CMK (cell line): ENCODE measurements at regions not wholly inside any gene's neighbourhood (a gene's known extent, or its start where the extent isn't known, plus 50 kb on each side); places are given as distances from the start of the nearest gene placed in this dataset.

Source experiments
- DNase-seq: peaks from one replicate; pipeline ENCODE4 v3.0.0-alpha.2; 2010; ENCODE audit warnings: low read depth

- DNase-seq, result no peak
Measured at GRCh38 chr15:91473894-91474545, 374.0 kb downstream of the SV2B start.

GRCh38 chr15:91476861-91477260 lies 376.6 kb upstream of the SLCO3A1 start:
- no peak for DNase-seq

- peak; percentile 87 for DNase-seq
Measured at GRCh38 chr15:91478717-91479191, 374.8 kb upstream of the SLCO3A1 start.

- no peak for DNase-seq
Measured at GRCh38 chr15:91480426-91480825, 373.1 kb upstream of the SLCO3A1 start.

- DNase-seq, result no peak
Measured at GRCh38 chr15:91482799-91483198, 370.7 kb upstream of the SLCO3A1 start.

GRCh38 chr15:91484141-91484540 lies 369.4 kb upstream of the SLCO3A1 start:
- DNase-seq, result no peak

GRCh38 chr15:91488452-91488851 lies 365.1 kb upstream of the SLCO3A1 start:
- DNase-seq, result no peak

- DNase-seq, result no peak
Measured at GRCh38 chr15:91490211-91490610, 363.3 kb upstream of the SLCO3A1 start.

GRCh38 chr15:91491101-91491950 lies 362.2 kb upstream of the SLCO3A1 start:
- DNase-seq, result no peak

GRCh38 chr15:91496754-91497691 lies 356.5 kb upstream of the SLCO3A1 start:
- no peak for DNase-seq

GRCh38 chr15:91498046-91498748 lies 355.3 kb upstream of the SLCO3A1 start:
- DNase-seq, result no peak

- no peak for DNase-seq
Measured at GRCh38 chr15:91498749-91499062, 354.8 kb upstream of the SLCO3A1 start.

GRCh38 chr15:91499774-91500383 lies 353.6 kb upstream of the SLCO3A1 start:
- no peak for DNase-seq

GRCh38 chr15:91508633-91509032 lies 344.9 kb upstream of the SLCO3A1 start:
- no peak for DNase-seq

- no peak for DNase-seq
Measured at GRCh38 chr15:91514147-91514546, 339.4 kb upstream of the SLCO3A1 start.

GRCh38 chr15:91515188-91515754 lies 338.2 kb upstream of the SLCO3A1 start:
- DNase-seq, result no peak

- DNase-seq, result no peak
Measured at GRCh38 chr15:91516866-91517265, 336.6 kb upstream of the SLCO3A1 start.

- no peak for DNase-seq
Measured at GRCh38 chr15:91517491-91518200, 335.9 kb upstream of the SLCO3A1 start.

- no peak for DNase-seq
Measured at GRCh38 chr15:91520850-91521249, 332.7 kb upstream of the SLCO3A1 start.

- DNase-seq, result no peak
Measured at GRCh38 chr15:91521548-91521947, 332.0 kb upstream of the SLCO3A1 start.
